Spleen (tissue), 11 donors: ENCODE measurements at regions not wholly inside any gene's neighbourhood (a gene's known extent, or its start where the extent isn't known, plus 50 kb on each side); places are given as distances from the start of the nearest gene placed in this dataset.

Experiments used
- DNase-seq: peaks from one replicate; pipeline ENCODE4 v3.0.0-alpha.2; 2020
- H3K27ac ChIP-seq, 8 donors: fragments of 200-600 bp; sonication (generic) in 7 of 8; 1 replicate in 4 of 8; 2 replicates in 4 of 8; pipeline versions ENCODE4 v1.5.0 to v1.8.0; 2016 to 2021; ENCODE audit warnings: inconsistent platforms in 4 of 8, mild to moderate bottlenecking in 4 of 8, moderate library complexity in 1 of 8
- H3K27me3 ChIP-seq, 7 donors: fragments of 200-600 bp; sonication (generic) in 6 of 7; replicated peaks in 1 of 7; 1 replicate in 4 of 7; 2 replicates in 3 of 7; pipeline versions ENCODE4 v1.5.0 to v1.8.0; 2016 to 2021; ENCODE audit warnings: inconsistent platforms in 3 of 7, mild to moderate bottlenecking in 1 of 7
- H3K36me3 ChIP-seq, 6 donors: fragments of 200-600 bp; sonication (generic) in 5 of 6; 1 replicate in 4 of 6; 2 replicates in 2 of 6; pipeline versions ENCODE4 v1.5.0 to v1.8.0; 2016 to 2021; ENCODE audit warnings: inconsistent platforms in 2 of 6
- H3K4me1 ChIP-seq, 6 donors: fragments of 200-600 bp; sonication (generic) in 5 of 6; 1 replicate in 3 of 6; 2 replicates in 3 of 6; pipeline versions ENCODE4 v1.5.0 to v1.8.0; 2016 to 2021; ENCODE audit warnings: inconsistent platforms in 3 of 6
- H3K4me3 ChIP-seq, 8 donors: fragments of 200-600 bp; sonication (generic) in 7 of 8; 1 replicate in 4 of 8; 2 replicates in 4 of 8; pipeline versions ENCODE4 v1.5.0 to v1.8.0; 2016 to 2021; ENCODE audit warnings: inconsistent platforms in 4 of 8, mild to moderate bottlenecking in 4 of 8, moderate library complexity in 2 of 8
- H3K9me3 ChIP-seq, 8 donors: fragments of 200-600 bp; sonication (generic) in 7 of 8; 1 replicate in 4 of 8; 2 replicates in 4 of 8; pipeline versions ENCODE4 v1.5.0 to v1.8.0; 2016 to 2021; ENCODE audit warnings: inconsistent platforms in 4 of 8
- CTCF ChIP-seq, 11 experiments: fragments of 200-600 bp in 7 of 11; fragments of 450-650 bp in 4 of 11; sonication (generic) in 4 of 11; IDR thresholded peaks in 8 of 11; conservative IDR thresholded peaks in 3 of 11; 1 replicate in 7 of 11; 2 replicates in 4 of 11; pipeline versions ENCODE4 v1.4.0 to v1.8.0; 2016 to 2021; ENCODE audit warnings: antibody characterized with exemption in 11 of 11, inconsistent platforms in 4 of 11, mild to moderate bottlenecking in 1 of 11
- POLR2A ChIP-seq, 3 donors: fragments of 450-650 bp; IDR thresholded peaks; one replicate each; pipeline ENCODE4 v1.5.1; 2017; ENCODE audit warnings: antibody characterized with exemption in 3 of 3, mild to moderate bottlenecking in 1 of 3
- POLR2AphosphoS5 ChIP-seq, 3 donors: sonication (generic); formaldehyde crosslinking; IDR thresholded peaks; one replicate each; pipeline ENCODE4 v1.5.1; 2017; ENCODE audit warnings: antibody characterized with exemption in 3 of 3
- WGBS, 5 donors: extraction: QIAGEN DNeasy Blood & Tissue Kit in 3 of 5; methylation state at CpG; one replicate each; pipeline versions ENCODE4 v1.1.5 to v1.1.7; 2013 to 2018; 5-methylcytosine and 5-hydroxymethylcytosine counted together
- intact Hi-C: fragments of 100-400 bp; cut with DNase I; formaldehyde crosslinking; loops from one replicate; pipeline ENCODE4 v1.15.0; 2023; ENCODE audit warnings: low total_unique reads
- donor health status: healthy with polysubstance abuse.
- donor health status: DM: no; HTN: no; CAD: no; lungs with moderate emphysema.
- donor health status: DM: no; HTN: no; CAD: no.
- donor health status: Bipolar disorder and iron deficiency.
- donor health status: healthy.
- donor health status: DM: no; HTN: no; CAD: no.
- donor health status: DM: yes; HTN: yes; CAD: no.

DNA sequence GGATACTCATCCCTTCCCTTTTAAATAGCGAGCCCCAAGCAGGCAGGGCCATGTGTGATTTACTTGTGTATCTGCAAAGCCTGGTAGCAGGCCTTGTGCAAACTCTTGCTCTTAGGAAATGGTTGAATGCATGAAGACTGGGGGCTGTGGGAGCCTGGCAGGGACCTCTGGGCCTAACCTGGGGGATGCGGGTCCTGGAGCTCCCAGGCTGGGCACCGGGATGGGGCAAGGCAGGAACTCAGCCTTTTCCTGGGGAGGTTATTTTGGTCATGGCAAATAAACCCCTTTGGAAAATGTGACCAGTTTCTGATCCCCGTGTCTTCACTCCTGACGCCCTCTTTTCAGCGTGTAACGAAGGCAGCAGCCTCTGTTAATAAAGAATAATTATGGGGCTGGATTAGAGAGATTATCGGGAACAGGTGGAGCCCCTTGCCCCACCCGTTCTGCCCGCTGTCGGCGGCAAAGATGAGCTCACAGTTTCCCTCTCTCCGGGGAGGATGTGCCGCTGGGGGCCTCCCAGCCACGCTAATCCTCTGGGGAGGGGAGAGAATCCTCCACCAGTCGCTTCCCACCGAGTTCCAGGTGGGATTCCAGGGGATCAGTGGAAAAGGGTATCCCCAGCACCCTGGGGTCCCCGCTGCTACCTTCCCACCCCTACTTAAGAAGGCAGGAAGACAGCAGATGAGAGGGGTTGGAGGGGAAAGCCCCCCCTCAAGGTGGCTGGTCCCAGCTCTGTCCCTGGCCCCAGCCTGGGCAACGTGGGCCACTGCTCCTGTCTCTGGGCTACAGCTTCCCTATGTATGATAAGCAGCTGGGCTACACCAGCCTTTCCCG is 69.7 kb upstream of the WNT4 start:
- no peak for TF ChIP-seq POLR2AphosphoS5 (IDR thresholded peaks at IDR 0.05)
- H3K9me3 ChIP-seq, result no peaks in the 10 kb centered on the region
- H3K27me3 ChIP-seq, result peaks cover 0 to 84% (median 45%) of the 10 kb centered on the region in 7 donors
- WGBS, 5 donors, result 43 to 61% (median 57%) methylated on average over 18 to 20 of the region's 20 CpGs
- H3K4me1 ChIP-seq, result peaks cover 0 to 4% (median 0%) of the 10 kb centered on the region in 6 donors
- H3K4me3 ChIP-seq, result no peak overlapping the region
- DNase-seq, result peak; percentile 28
- intact Hi-C loops, result no loop called here
- H3K36me3 ChIP-seq, result no peaks in the 10 kb centered on the region
- no peak overlapping the region for H3K27ac ChIP-seq

GRCh38 chr1:22216210-22216883 is 73.5 kb upstream of the WNT4 start:
- Histone ChIP-seq H3K27ac (no peak overlapping the region), H3K27me3 (peaks cover 0 to 54% (median 19%) of the 10 kb centered on the region in 7 donors), H3K9me3 (no peaks in the 10 kb centered on the region), H3K36me3 (no peaks in the 10 kb centered on the region), H3K4me3 (no peak overlapping the region), H3K4me1 (no peaks in the 10 kb centered on the region)
- TF ChIP-seq POLR2AphosphoS5 (IDR thresholded peaks at IDR 0.05) (no peak), CTCF (IDR thresholded peaks at IDR 0.05 in 8 of 11, conservative IDR thresholded peaks at IDR 0.05 in 3 of 11) (no peak), POLR2A (IDR thresholded peaks at IDR 0.05) (no peak)
- WGBS, 5 donors, result 68 to 84% (median 79%) methylated on average over 12 of the region's 12 CpGs
- DNase-seq, result peak; percentile 49
- intact Hi-C loops, result no loop called here

DNA sequence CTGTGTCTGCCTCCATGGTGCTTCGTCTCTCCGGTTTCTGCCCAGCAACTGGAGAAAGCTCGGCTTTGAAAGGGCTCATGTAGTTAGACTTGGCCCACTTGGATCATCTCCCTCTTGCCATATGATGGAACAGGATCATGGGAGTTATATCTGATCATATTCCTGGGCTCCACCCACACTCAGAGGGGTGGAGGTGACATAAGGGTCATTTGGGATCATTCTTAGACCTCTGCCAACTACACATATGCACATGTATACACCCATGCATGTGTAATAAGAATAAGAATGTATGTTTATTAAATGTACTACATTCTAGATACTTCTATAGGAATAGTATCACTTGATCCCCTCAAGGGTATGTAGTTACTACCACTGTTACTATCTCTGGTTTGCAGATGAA is 74.1 kb upstream of the WNT4 start:
- intact Hi-C loops, result no loop called here
- Histone ChIP-seq H3K9me3 (no peaks in the 10 kb centered on the region), H3K27me3 (peaks cover 0 to 48% (median 14%) of the 10 kb centered on the region in 7 donors), H3K27ac (no peak overlapping the region), H3K4me3 (no peak overlapping the region), H3K4me1 (no peaks in the 10 kb centered on the region), H3K36me3 (no peaks in the 10 kb centered on the region)
- DNase-seq, result no peak
- TF ChIP-seq CTCF (IDR thresholded peaks at IDR 0.05 in 8 of 11, conservative IDR thresholded peaks at IDR 0.05 in 3 of 11) (no peak), POLR2A (IDR thresholded peaks at IDR 0.05) (no peak), POLR2AphosphoS5 (IDR thresholded peaks at IDR 0.05) (no peak)
- 65 to 98% (median 94%) methylated on average over 3 of the region's 3 CpGs; no CpG with 5 or more reads in 1 of the 5 donors for whole genome bisulfite sequencing, 5 donors

DNA sequence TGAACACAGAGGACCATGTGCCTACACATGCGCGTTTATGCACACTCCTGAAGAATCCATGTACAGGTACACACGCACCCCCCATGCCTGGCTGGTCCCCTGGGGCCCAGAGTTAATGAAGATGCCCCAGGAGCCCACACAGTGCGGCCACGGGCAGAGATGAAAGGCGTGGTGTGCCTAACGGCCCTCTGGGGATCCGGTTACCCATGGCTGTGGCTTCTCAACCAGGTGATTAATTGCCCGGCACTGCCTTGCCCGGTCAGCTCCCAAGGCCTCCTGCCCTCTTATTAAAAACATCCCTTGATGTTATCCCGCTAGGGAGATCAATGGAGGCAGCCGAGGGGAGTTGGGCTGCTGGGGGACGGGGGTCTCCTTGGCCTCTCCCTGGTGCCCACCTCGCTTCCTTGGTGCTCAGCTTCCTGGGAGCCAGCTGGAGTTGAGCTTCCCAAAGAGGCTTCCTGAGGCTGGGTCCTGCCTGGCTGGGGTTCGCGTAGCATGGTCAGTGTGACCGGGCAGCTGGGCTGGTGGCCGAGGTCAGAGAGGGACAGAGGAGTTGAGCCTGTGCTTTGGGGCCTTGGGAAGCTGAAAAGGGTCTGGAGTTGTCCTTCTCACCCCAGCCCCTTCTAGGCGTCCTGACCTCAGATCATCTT is 75.0 kb upstream of the WNT4 start:
- Histone ChIP-seq H3K36me3 (no peaks in the 10 kb centered on the region), H3K9me3 (no peaks in the 10 kb centered on the region), H3K4me1 (no peaks in the 10 kb centered on the region), H3K27ac (no peak overlapping the region), H3K27me3 (peaks cover 0 to 45% (median 4%) of the 10 kb centered on the region in 7 donors), H3K4me3 (no peak overlapping the region)
- 79 to 86% (median 83%) methylated on average over 15 to 19 of the region's 19 CpGs for WGBS, 5 donors
- peak; percentile 50 for DNase-seq
- intact Hi-C loops, result no loop called here
- TF ChIP-seq POLR2AphosphoS5 (IDR thresholded peaks at IDR 0.05) (no peak), CTCF (IDR thresholded peaks at IDR 0.05 in 8 of 11, conservative IDR thresholded peaks at IDR 0.05 in 3 of 11) (no peak), POLR2A (IDR thresholded peaks at IDR 0.05) (no peak)
